NCI-H2227 (cell line): ENCODE measurements at regions not wholly inside any gene's neighbourhood (a gene's known extent, or its start where the extent isn't known, plus 50 kb on each side); places are given as distances from the start of the nearest gene placed in this dataset.
"Not testable (repeated sequence)": the region's sequence is repeated elsewhere in the genome, so short reads cannot be mapped to it uniquely, and the experiment has no call there.

Experiments
- DNase-seq: peaks from one replicate; lab custom pipeline; 2025; ENCODE audit not compliant: unreplicated experiment; lab: John Stamatoyannopoulos, UW

DNA sequence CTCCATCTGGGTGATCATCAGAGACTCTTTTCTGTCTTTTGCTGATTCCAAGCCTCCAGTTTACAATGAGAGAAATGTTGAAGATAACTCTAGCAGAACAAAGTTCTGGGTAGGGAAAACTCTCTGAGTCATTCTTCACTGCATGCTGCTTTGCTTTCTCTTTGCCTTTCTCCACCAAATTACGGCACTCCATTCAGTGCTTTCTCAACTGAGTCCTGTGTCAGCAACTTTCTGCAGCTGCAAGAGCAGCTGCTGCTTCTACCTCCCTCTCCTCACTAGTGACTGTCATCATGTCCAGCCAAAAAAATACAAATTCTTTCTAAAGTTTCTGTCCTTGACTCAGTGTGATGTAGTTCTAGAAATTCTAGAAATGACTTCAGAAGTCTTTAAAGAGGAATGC, 953.8 kb downstream of the IGSF11 start:
- no peak for DNase-seq

DNA sequence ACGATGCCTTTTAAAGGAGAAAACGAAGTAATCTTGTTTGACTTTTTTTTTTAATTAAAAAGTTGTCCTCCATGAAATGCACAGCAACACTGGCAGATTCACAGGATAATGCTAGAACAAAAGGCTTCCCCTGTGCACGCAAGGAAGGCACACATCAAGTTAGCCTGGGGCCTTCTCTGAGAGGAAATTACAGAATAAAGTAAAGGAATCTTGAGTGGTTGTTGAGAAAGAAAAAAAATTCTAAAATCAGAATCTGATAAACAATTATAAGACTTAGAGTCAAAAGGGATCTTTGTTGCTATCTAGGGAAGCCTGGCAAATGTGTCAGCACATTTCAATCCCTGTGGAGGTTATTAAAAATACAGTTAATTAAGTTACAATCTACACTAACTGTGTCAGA, 946.0 kb downstream of the IGSF11 start:
- DNase-seq = no peak

DNA sequence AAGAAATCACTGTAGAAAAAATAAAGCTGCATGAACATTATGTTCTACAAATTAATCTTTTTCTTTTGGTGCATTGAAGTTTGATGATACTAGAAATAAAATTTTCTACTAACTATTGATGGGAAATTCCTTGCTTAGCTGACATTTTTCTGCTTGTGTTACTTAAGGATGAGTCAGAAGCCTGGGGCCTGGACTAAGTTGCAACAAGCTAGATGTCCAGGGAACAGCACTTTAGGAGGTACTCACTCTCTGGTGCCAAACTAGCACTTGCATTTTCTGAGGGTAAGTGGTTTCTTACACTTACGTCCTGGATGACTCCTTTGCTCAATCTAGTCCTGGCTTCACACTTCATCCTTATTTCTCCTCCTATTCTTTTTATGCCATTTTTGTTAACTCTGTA, 945.1 kb downstream of the IGSF11 start:
- no peak for DNase-seq

DNA sequence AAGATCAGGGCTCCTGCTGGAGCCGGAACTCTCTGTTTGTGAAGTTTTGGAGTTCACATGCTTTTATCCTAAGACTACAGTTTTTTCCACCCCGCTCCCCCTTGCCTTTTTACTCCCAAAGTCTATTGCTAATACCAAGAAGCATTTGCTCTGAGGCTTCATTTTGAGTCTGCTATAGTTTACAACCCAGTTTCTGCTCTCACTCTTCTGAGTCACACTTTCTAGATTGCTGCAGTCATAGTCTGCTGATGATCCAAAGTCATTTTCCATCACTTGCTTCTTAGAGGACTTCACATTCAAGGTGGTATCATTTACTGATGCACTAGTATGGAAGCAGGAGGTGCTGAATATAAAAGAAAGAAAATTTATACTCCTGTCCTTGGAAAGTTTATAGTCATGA, 937.4 kb downstream of the IGSF11 start:
- no peak for DNase-seq

DNA sequence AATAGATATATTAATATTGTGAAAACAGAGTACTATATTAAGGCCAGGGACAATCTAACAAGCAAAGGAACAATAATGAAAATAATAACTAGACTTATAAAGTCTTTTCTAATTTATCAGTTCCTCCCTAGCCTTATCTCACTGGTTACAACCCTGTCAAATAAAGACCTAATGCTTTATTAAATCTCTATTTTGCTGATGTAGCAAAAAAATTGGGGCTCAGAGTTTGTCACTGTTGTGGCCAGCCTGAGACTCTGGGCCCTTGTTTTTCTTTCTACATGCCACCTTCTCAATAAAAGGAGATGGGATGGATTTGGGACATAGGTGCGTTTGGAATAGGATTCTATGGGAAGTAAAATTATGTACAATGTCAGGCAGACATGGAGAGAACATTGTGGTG, 937.0 kb downstream of the IGSF11 start:
- DNase-seq = no peak

DNA sequence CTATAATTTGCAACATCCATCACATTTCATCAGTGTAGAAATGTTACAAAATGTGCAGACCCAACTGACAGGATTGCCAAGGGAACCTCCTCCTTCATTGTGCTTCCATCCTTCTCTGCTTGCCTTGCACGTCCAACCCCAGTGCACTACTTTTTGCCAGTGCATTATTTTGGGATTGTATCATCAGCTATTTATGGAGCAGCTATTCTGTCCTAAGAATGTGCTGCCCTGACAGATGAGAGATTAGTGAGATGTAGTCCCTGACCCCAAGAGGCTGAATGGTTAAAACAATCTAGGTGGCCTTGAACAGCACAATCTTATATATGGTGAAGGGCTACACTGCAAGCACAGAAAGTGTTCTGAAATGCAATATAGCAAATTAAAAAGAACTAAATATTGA, 935.8 kb downstream of the IGSF11 start:
- no peak for DNase-seq

DNA sequence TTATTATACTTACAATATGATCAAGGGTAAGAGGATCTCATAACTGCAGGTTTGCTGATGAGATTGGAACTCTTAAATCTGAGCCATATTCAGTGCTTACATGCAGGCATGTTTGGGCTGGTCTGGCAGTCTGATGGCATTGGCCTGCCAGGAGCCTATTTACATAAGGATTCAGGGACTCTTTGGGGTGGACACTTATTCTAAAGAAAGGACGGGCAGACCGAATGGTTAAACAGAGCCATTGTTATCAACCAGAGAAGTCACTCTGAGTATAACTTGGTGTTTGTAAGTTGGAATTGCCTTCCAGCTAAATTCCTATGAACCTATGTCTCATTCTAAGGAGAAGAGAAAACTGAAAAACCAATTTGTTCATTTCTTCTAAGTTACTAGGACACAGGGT, 932.8 kb downstream of the IGSF11 start:
- DNase-seq = no peak

DNA sequence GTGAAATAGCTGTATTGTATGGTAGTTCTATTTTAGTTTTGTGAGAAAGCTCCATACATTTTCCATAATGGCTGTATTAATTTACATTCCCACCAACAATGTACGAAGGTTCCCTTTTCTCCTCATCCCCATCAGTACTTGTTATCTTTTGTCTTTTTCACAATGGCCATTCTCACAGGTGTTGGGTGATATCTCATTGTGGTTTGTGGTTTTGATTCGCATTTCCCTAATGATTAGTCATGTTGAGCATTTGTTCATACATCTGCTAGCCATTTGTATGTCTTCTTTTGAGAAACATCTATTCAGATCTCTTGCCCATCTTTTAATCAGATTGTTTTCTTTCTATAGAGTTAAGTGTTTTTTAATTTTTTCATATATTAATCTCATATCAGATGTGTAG, 931.9 kb downstream of the IGSF11 start:
- DNase-seq = no peak

DNA sequence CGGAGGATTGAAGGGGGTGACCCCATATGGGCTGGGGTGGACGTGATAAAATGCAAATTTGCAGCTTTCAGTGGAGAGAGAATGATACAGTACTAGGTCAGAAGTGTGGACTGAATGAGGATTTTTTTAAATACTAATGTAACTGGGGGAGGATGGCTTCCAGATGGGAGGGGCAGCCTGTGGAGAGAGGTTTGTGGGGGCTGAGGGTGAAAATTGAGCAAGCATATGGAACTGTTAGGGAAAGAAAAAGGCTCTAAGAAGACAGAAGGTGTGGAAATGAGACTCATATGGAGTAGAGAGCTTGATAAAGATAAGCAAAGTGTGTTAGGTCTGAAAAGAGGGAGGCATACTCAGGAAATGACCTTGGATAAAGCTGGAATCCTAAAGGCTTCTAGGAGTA, 926.4 kb downstream of the IGSF11 start:
- DNase-seq = no peak

DNA sequence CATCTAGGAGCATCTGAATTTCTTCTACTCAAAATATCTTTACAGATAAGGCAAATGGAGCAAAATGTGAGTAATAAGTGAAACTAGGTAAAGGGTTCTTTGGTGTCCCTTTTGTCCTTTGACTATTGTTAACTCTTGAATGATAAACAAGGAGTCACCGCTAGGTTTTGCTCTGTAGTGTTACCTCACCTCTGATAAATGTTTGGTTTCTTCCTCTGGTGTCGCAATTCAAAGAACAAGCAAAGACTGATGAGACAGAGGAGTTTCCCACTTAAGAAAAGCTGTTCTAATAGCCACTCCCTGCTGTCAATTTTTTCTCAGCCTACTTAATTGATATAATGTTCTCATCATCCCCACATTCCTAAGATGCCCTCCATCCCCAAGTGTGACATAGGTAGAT, 925.9 kb downstream of the IGSF11 start:
- DNase-seq = no peak

DNA sequence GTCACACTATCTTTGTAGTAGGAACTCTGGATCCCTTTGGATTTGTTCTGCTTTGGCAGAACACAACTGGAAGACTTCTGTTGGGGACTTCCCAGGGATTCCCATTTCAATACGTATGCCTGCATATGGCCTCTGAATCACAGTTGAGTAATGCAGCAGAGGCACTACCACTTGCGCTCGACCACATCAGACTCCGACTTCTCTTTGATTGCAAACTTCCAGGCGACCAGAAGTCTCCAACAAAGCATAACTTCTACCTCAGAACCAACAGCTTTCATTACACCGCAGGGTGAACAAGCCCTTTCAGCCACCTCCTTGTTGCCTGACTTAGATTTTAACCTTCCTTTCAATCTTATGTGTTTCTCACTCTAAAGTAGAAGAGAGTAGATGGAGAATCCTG, 924.4 kb downstream of the IGSF11 start:
- no peak for DNase-seq

DNA sequence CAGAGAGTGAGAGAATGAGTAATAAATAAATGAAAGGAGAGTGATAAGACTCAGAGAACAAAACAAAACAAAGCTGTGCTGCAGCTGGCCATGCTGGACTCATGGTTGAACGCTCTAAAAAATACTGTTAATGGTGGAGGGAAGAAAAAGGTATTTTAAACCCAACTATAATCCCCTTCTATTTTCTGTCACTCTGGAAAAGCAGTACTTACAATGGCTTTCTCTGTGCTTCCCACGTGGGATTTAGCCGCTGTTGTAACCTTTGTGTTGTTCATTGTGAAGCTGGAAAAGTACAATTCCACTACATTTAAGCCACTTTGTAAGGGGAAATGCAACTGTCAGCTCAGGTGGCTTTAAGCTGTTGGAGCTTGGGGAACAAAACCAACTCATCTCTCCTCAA, 917.7 kb downstream of the IGSF11 start:
- no peak for DNase-seq

DNA sequence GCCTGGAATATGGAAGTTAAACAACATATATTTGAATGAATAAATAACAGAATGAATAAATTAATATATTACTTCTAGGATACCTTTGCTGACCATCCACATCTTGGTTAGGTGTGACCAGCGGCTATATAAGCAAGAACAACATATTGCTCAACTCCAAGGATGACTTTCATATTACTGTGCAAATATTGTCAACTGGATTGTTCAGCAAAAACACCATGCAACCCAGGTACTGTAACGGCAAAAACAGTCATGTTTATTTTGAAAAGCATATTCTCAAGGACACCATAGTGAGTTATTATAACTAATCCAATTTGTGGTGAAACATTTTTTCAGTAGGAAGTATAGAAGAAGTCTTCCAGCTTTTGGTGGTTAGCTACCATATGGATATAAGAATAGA, 907.9 kb downstream of the IGSF11 start:
- no peak for DNase-seq

DNA sequence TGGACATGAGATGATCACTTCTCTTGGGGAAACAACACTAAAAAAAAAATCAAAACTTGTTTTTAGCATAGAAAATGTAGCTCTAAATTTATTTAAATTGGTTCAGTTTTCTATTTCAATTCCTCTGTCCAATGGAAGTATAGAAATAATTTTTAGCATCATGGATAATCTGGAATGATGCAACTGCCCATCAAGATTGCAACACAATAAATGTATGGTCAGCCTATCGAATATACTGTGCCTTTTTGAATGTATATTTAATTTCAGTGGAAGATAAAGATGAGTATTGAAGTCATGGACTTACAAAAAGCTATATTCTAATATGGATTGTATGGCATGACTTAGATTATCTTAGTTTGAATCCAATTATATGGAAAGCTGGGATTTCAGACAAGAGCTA, 906.7 kb downstream of the IGSF11 start:
- no peak for DNase-seq

DNA sequence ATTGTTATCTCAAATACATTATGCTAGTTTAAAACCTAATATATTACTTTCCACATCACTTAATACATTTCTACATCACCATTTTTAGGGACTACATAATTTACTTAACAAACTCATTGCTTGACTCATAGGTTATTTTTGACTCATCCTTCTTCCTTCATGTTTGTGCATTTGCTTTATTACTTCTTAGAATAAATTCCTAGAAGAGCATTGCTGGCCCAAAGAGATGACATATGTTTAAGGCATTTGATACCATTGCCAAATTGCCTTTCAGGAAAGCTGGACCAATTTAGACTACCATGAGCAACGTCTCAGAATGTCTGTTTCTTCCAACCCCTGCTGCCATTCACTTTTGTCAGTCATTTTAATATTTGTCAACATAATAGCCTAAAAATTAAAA, 905.8 kb downstream of the IGSF11 start:
- no peak for DNase-seq

DNA sequence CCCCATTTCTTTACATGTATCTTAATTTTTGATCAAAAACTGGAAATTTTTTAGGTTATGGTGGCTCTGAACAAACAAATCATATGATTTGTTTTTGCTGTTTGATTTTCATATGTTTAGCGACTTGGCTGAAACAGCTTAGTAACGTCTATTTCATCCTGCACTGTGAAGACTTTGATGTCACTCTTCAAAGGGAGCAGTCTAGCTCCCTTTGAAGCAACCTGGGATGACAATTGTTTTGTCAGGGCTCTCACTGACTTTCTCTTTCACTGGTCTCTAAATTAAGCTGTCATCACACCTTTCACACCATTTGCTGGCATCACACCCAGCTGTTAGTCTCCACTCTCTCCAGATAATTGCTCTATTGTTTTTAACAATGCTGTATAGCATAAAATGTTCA, 896.9 kb downstream of the IGSF11 start:
- no peak for DNase-seq

DNA sequence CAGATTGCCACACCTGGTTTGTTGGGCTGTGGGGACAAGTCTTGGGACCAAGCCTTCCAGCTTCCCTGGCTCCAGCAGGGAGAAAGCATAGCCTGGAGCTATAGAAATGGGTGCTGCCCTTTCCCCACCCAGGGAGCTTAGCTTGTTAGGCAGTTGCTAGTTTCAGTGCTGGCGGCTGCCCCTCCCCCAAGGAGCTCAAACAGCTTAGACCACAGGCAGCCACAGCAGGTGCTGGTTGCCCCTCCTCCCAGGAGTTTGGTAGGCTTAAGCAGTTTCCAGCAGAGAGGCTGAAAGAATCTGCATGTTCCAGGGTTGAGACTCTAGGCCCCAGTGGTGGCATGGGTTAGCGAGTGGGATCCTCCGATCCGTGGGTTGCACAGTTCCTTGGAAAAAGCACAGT, 889.7 kb downstream of the IGSF11 start:
- DNase-seq = no peak

DNA sequence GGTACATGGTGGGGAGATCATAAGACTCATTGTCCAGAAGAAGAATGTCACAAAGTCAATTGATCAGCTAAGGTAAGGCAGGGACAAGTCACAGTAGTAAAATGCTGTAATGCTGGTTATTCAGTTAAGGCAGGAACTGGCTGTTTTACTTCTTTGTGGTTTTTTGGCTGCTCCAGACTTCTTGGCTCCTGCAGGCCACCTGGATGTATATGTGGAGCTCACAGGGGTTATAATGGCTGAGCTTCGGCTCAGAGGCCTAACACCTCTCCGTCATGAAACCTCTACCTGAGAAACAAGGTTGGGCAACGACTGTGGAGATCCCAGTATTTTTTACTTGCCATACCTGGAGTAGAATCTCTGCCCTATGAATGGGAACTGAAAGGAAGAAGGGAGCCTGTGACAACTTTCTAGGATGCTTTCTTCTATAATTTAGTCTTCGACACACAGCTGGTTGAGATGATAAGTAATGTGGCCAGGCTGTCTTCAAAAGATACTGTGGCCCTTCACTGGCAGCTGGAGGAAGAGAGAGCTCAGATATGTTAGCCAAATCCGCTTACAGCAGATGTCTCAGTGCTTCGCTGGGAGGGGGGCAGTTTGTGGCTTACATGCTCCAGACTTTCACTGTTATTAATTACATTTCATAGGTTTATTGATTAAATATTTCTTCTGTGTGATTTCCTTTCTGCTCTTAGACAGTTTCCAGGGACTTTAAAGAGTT, 887.8 kb downstream of the IGSF11 start:
- DNase-seq = no peak

DNA sequence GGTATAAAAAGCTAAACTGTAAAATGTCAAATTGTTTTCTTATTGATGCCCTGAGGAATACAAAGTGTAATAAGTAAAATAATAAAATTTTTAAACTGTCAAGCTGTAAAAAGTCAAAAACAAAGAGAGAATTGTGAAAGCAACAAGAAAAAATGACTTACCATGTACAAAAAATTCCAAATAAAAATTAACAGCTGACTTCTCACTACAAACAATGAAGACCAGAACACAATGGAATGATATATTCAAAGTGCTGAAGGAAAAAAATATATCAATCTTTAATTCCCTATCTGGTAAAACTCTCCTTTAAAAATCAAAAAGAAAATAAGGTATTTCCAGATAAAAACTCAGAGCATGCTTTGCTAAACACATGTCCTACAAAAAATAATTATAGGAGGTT, 883.5 kb downstream of the IGSF11 start:
- no peak for DNase-seq

DNA sequence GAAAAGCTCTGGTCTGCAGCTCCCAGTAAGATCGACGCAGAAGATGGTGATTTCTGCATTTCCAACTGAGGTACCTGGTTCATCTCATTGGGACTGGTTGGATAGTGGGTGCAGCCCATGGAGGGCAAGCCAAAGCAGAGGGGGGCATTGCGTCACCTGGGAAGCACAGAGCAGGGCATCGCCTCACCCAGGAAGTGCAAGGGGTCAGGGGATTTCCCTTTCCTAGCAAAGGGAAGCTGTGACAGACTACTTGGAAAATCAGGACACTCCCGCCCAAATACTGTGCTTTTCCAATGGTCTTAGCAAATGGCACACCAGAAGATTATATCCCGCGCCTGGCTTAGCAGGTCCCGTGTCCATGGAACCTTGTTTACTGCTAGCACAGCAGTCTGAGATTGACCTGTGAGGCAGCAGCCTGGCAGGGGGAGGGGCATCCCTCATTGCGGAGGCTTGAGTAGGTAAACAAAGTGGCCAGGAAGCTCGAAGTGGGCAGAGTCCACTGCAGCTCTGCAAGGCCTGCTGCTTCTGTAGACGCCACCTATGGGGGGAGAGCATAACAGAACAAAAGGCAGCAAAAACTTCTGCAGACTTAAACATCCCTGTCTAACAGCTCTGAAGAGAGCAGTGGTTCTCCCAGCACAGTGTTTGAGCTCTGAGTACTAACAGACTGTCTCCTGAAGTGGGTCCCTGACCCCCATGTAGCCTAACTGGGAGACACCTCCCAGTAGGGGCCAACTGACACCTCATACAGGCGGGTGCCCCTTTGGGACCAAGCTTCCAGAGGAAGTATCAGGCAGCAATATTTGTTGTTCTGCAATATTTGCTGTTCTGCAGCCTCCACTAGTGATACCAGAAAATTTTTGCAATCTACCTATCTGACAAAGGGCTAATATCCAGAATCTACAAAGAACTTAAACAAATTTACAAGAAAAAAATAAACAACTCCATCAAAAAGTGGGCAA, 871.7 kb downstream of the IGSF11 start:
- DNase-seq = not testable (repeated sequence)

DNA sequence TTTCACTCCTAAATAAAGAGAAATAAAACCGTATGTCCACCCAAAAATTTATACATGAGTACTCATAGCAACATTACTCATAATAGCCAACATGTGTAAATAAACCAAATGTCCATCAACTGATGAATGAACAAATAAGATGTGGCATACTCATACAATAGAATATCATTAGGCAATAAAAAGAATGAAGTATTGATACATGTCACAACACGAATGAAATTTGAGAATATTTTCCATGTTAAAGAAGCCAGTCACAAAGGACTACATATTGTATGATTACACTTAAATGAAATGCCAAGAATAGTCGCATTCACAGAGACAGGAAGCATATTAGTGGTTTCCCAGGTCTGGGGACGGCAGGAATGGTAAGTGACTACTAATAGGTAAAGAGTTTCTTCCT, 869.2 kb downstream of the IGSF11 start:
- no peak for DNase-seq

DNA sequence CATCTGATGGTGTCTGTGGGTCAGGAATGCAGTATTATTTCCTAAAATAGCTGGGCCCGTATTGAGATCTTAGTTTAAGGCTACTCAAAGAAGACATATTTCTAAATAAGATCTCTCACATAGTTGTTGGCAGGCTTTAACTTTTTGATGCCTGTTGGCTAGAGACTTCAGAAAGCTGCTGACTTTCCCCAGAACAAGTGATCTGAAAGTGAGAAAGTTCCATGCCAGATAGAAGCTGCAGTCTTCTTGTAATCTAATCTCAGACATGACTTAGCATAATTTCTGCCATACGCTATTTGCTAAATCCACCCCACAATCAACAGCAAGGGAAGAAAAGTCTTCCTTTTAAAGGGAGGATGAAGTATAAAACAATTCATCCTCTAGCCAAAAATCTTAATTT, 867.1 kb downstream of the IGSF11 start:
- no peak for DNase-seq
